ENCODE measurements at regions not wholly inside any gene's neighbourhood (a gene's known extent, or its start where the extent isn't known, plus 50 kb on each side); places are given as distances from the start of the nearest gene placed in this dataset.

GRCh38 chr5:74976651-74977050, 75.7 kb downstream of the GCNT4 start:
- Mint-ChIP-seq H3K27me3 (peaks cover 7% of the 10 kb centered on the region), H3K4me3 (no peak overlapping the region), H3K27ac (no peak overlapping the region), H3K9me3 (ENCODE audit: insufficient read depth) (peaks cover 6% of the 10 kb centered on the region), H3K4me1 (no peaks in the 10 kb centered on the region)
- POLR2A ChIA-PET, result no interaction called here
- peaks cover 0 to 3% (median 0%) of the 10 kb centered on the region in 3 donors for H3K9me3 ChIP-seq (ENCODE audit: control extremely low read depth in 1 of 3, control insufficient read depth in 2 of 3, insufficient read depth in 1 of 3, low read length in 2 of 3)
- no peaks in the 10 kb centered on the region for H4K20me1 ChIP-seq (ENCODE audit: control insufficient read depth, insufficient read depth, low read length, poor library complexity, severe bottlenecking)
- H3K27ac ChIP-seq (ENCODE audit: low read length in 2 of 2), result no peak overlapping the region
- no peaks in the 10 kb centered on the region for H3K4me1 ChIP-seq (ENCODE audit: control insufficient read depth in 2 of 2, insufficient read depth in 2 of 2, low read length in 2 of 2)
- no CpG with 5 or more reads among the region's 3 CpGs for WGBS (ENCODE audit: insufficient coverage)
- no peaks in the 10 kb centered on the region for H3K27me3 ChIP-seq (replicated peaks in 1 of 4; ENCODE audit: control extremely low read depth in 1 of 4, control insufficient read depth in 3 of 4, insufficient read depth in 4 of 4, low read length in 3 of 4)
- no peak overlapping the region for H3K9ac ChIP-seq (ENCODE audit: low read length)
- intact Hi-C loops (cut with micrococcal nuclease), result no loop called here
- H3K79me2 ChIP-seq (ENCODE audit: control insufficient read depth, insufficient read depth, low read length), result no peaks in the 10 kb centered on the region
- TF ChIP-seq CTCF (IDR thresholded peaks at IDR 0.05) (no peak), EZH2 (IDR thresholded peaks at IDR 0.05; ENCODE audit: borderline replicate concordance, insufficient read depth, low read depth, low read length, poor library complexity, severe bottlenecking) (no peak)
- no peak overlapping the region for H3K4me3 ChIP-seq (ENCODE audit: control extremely low read depth in 1 of 5, extremely low read depth in 1 of 5, insufficient read depth in 1 of 5, low read depth in 2 of 5, low read length in 4 of 5)
- no peak for ATAC-seq (ENCODE audit: low read depth)
- H3K36me3 ChIP-seq (replicated peaks in 1 of 2; ENCODE audit: control extremely low read depth in 1 of 2, control insufficient read depth in 1 of 2, extremely low read depth in 1 of 2, insufficient read depth in 2 of 2, low read length in 1 of 2), result no peaks in the 10 kb centered on the region
- DNase-seq, result no peak
- CTCF ChIA-PET, result no interaction called here
- no peak overlapping the region for H2AFZ ChIP-seq (ENCODE audit: insufficient read depth, low read depth, low read length, poor library complexity, severe bottlenecking)
- no peak overlapping the region for H3K4me2 ChIP-seq (replicated peaks; ENCODE audit: low read depth, low read length, poor library complexity, severe bottlenecking)

GRCh38 chr5:74975582-74975981, 76.8 kb downstream of the GCNT4 start:
- H3K4me1 ChIP-seq (ENCODE audit: control insufficient read depth in 2 of 2, insufficient read depth in 2 of 2, low read length in 2 of 2), result no peaks in the 10 kb centered on the region
- peaks cover 6% of the 10 kb centered on the region for H3K9me3 Mint-ChIP-seq (ENCODE audit: insufficient read depth)
- H3K27ac Mint-ChIP-seq, result no peak overlapping the region
- 90% methylated on average over 1 of the region's 3 CpGs for WGBS (ENCODE audit: insufficient coverage)
- no peak overlapping the region for H3K27ac ChIP-seq (ENCODE audit: low read length in 2 of 2)
- TF ChIP-seq EZH2 (IDR thresholded peaks at IDR 0.05; ENCODE audit: borderline replicate concordance, insufficient read depth, low read depth, low read length, poor library complexity, severe bottlenecking), result no peak
- TF ChIP-seq CTCF (IDR thresholded peaks at IDR 0.05), result no peak
- H3K27me3 Mint-ChIP-seq, result peaks cover 7% of the 10 kb centered on the region
- no peaks in the 10 kb centered on the region for H3K79me2 ChIP-seq (ENCODE audit: control insufficient read depth, insufficient read depth, low read length)
- H3K36me3 ChIP-seq (replicated peaks in 1 of 2; ENCODE audit: control extremely low read depth in 1 of 2, control insufficient read depth in 1 of 2, extremely low read depth in 1 of 2, insufficient read depth in 2 of 2, low read length in 1 of 2), result no peaks in the 10 kb centered on the region
- DNase-seq (no peak), ATAC-seq (ENCODE audit: low read depth) (no peak)
- no peaks in the 10 kb centered on the region for H4K20me1 ChIP-seq (ENCODE audit: control insufficient read depth, insufficient read depth, low read length, poor library complexity, severe bottlenecking)
- H2AFZ ChIP-seq (ENCODE audit: insufficient read depth, low read depth, low read length, poor library complexity, severe bottlenecking), result no peak overlapping the region
- intact Hi-C loops (cut with micrococcal nuclease), result no loop called here
- no peak overlapping the region for H3K9ac ChIP-seq (ENCODE audit: low read length)
- no peaks in the 10 kb centered on the region for H3K4me1 Mint-ChIP-seq
- no peak overlapping the region for H3K4me2 ChIP-seq (replicated peaks; ENCODE audit: low read depth, low read length, poor library complexity, severe bottlenecking)
- no peak overlapping the region for H3K4me3 ChIP-seq (ENCODE audit: control extremely low read depth in 1 of 5, extremely low read depth in 1 of 5, insufficient read depth in 1 of 5, low read depth in 2 of 5, low read length in 4 of 5)
- POLR2A ChIA-PET, result no interaction called here
- peaks cover 0 to 3% (median 0%) of the 10 kb centered on the region in 3 donors for H3K9me3 ChIP-seq (ENCODE audit: control extremely low read depth in 1 of 3, control insufficient read depth in 2 of 3, insufficient read depth in 1 of 3, low read length in 2 of 3)
- H3K4me3 Mint-ChIP-seq, result no peak overlapping the region
- CTCF ChIA-PET, result no interaction called here
- H3K27me3 ChIP-seq (replicated peaks in 1 of 4; ENCODE audit: control extremely low read depth in 1 of 4, control insufficient read depth in 3 of 4, insufficient read depth in 4 of 4, low read length in 3 of 4), result no peaks in the 10 kb centered on the region
